DMS53 treated with DMSO at 0.1 percent for 48 hours (cell line): ENCODE measurements at regions not wholly inside any gene's neighbourhood (a gene's known extent, or its start where the extent isn't known, plus 50 kb on each side); places are given as distances from the start of the nearest gene placed in this dataset.

ENCODE experiments used
- DNase-seq: peaks from one replicate; lab custom pipeline; 2025; ENCODE audit not compliant: unreplicated experiment; lab: John Stamatoyannopoulos, UW

- no peak for DNase-seq
Measured at GRCh38 chr7:46522354-46522906, 601.4 kb upstream of the IGFBP3 start.

GRCh38 chr7:46518713-46519112 lies 597.6 kb upstream of the IGFBP3 start:
- DNase-seq, result no peak

DNA sequence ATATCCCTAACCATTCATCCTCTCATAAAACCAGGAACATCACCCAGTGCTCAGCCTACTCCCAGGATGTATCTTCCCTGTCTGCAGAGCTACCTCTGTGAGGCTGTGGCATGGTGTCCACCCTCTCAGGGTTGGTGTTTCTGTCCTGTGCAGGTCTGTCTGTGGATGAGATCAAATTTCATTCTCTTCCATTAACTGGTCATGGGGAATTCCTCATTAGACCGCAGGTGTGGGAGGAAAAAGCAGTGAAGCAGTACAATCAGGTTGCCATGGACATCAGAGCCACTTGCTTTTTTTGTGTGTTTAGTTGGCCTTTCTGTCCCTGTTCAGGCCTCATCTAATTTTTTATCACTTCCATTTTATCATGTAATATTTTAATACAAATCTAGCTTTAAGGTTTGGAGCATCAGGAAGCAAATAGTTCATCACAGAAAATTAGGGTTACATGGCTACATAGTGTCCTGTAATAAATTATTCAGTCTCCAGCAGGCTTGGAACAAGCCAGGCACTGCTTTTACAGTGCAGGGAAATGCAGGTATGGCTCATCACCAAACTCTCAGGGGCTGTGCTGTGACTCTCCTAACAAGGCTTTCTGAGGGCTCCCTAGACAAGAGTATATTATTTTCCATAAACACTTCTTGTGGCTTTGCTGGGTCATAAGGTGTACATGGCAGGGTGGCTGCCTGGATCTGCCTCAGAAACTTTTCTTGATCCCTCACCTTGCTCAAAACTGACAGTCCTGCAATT lies 594.9 kb upstream of the IGFBP3 start:
- DNase-seq, result peak; percentile 88

- DNase-seq, result no peak
Measured at GRCh38 chr7:46513447-46513848, 592.4 kb upstream of the IGFBP3 start.

DNA sequence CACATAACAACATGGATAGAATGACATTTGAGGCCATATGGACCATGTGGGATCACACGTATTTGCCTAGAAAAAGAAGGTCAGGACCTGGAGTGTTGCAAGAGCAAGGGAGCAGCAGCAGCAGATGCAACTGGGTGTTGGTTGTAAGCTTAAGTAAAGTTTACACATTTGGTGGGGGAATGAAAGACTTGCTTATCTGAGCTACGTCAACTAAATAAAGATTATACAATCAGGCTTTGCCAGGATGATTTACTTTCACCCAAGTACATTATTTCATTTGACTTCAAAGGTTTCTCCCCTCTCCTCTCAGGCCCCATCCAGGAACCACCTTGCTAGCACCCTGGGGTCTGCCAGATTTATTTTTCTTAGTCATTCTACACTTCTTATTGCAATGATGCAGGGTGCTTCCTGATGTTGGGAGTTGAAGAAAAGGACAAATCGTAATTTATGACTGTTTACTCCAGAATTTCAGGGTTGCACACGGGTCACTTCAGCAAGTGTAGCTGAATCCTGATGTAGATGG lies 591.9 kb upstream of the IGFBP3 start:
- DNase-seq, result no peak

DNA sequence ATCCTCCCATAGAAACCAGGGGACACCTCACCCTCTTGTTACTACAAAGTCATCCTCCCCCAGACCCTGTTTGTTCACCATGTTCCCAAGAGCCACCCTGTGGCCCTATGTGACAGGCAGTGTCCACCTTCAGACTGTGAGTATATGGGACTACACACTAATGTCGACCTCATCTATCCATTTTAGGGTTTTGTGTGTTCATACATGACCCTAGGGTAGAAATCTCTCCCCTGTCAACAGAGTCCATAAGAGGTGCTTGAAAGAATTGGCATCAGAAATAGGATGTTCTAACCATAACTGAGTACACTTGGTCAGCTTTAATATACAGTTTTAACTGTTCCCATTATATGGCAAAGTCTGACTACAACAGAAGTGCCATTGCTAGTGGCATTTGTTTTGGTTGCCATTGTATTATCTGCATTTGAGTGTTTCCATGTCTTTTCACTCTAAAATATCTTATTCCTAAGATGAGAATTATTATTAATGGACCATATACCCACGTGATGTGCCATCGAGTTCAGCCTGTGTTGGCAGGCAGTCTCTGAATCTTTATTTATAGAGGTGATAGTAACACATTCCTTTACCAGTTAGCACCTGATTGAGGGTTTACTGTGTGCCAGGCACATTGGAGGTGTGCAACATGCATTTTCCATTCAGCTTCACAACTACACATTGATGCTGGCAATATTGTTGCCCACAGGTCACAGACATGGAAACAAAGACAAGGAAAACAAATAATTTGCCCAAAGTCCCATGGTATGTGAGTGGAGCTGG lies 590.6 kb upstream of the IGFBP3 start:
- DNase-seq, result no peak

GRCh38 chr7:46508583-46508982 lies 587.5 kb upstream of the IGFBP3 start:
- no peak for DNase-seq

- DNase-seq, result no peak
Measured at GRCh38 chr7:46507560-46507959, 586.5 kb upstream of the IGFBP3 start.

GRCh38 chr7:46494441-46494840 lies 573.4 kb upstream of the IGFBP3 start:
- DNase-seq, result no peak

- no peak for DNase-seq
Measured at GRCh38 chr7:46494028-46494427, 573.0 kb upstream of the IGFBP3 start.

GRCh38 chr7:46493196-46493595 lies 572.1 kb upstream of the IGFBP3 start:
- DNase-seq, result no peak

GRCh38 chr7:46492466-46492865 lies 571.4 kb upstream of the IGFBP3 start:
- DNase-seq, result no peak

DNA sequence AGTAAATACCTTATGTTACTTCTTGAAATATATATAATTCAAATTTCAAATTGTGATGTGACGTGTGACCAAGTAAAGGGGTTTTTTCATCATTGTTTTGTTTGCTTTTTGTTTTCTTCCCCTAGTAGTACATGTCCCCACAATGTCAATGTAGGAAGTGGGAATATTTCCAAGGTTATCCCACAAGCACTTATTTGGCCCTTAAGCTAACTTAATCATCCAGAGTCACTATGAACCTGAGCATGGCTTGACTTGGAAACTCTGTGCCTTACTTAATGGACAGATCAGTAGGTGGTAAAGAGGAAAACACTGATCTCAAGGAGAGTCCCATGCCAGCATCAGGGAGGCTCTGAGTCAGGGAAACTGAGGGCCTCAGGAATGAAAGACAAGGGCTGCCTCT lies 569.3 kb upstream of the IGFBP3 start:
- no peak for DNase-seq

DNA sequence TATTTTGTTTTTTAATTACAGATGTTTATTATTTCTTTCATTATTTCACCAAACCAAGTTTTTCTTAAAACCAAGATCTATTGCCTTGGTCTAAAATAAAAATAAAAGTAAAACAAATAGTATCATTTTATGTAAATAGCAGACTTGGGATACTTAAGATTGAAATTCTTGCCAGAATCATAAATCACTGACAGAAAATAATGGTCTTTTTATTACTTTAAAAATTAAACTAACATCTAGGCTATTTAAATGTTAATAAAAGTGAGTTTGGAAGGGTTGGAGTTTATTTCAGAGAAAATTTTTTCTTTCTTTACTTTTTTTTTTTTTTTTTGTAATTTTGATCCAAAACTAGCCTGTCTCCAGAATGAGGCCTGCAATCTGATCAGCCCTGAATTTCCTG lies 568.0 kb upstream of the IGFBP3 start:
- no peak for DNase-seq

GRCh38 chr7:46488607-46489006 lies 567.5 kb upstream of the IGFBP3 start:
- DNase-seq, result no peak

DNA sequence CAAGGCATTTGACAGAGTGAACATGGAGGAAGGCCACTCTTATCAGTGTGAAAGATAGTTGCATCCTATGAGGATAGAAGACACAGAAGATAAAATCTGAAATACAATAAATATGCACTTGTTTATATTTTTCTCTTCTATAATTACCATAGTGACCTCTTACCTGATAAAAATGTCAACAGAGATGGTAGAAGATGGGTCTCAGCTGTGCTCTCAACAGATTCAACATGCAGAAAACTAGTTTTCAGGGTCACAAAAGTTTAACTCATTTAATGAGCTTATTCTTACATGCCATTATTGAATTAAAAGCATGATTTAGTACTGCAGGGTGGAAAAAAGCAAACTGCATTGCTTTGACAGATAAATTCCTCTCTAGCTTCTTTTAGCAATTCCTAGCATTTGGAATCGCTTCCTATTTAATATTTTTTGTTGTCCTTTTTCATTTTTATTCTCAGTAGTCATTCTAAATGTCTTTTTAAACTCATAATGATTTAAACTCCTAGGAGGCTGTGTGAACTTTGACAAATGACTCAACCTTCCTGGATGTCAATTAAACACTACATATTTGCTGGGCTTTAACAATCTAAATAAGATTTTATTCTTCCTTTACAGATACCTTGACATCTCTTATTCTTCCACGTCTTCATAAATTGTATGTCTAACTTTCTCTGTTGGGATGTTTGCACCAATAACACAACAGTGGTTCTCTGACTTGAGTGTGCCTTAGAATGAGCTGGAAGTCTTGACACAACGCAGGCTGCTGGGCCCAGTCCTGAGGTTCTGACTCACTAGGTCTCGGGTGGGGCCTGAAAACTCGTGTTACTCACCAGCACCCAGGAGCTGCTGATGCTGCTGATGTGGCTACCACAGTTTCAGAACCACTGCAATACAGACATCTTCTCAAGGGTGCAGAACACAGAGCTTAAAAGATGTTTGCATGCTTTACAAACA lies 565.5 kb upstream of the IGFBP3 start:
- no peak for DNase-seq

DNA sequence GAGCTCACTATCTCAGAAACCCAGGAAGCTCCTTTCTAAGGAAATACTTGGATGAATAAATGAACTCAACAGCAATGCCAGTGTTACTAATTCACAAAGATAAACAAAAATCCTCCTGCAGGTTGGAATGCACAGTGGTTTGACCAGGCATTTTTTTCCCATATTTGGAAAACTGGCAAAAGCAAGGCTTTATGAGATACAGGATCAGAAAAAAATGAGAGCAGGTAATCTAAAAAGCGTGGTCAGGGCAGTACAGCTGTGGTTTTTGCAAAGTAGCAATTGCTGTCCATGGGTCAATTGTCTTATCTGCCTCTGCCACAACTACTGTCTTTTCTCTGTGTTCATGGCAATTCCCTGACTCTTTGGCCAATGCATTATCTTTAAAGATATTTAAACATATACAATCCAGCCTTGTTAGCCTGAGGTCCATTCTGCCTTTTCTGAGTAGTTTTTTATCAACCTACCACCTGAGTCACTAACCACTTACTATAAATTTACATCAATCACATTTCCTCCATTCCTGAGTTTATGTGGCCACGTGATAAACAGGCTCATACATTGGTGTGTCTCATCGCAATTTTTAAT lies 564.5 kb upstream of the IGFBP3 start:
- no peak for DNase-seq

DNA sequence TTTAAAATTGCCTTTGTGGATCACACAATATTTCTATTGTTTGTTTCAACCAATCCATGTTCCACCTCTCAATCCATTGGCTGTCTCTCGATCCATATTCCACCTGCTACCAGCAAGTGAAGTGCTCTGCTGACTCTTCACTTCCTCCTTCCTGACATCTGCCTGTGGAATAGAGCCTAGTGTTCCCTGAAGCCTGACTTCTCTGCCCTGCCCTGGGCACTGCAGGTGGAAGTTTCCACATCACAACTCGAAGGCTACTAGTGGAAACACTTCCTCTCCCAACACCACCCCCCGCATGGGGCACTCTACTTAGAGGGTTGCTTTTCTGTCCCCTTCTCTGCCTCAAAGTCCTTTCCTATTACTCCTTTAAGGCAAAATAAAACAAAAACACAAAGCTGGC lies 563.8 kb upstream of the IGFBP3 start:
- no peak for DNase-seq

DNA sequence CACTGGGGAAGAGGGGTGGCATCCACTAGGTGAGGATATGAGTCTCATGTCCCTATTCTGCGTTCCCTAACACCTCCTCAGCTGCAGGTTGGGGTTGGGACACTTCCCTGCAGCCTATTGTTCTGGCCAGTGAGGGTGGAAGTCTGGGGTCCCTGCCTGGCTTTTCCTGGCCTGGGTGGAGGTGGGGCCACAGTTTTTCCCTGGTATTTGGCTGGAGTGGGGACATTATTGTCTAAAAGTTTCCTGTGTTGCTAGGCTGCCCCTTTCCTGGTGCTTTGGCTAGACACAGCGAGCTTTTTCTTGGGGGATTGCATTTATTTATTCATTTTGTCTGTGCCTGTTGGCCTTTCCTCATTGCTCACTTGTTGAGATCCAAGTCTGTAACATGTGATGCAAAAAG lies 559.5 kb upstream of the IGFBP3 start:
- DNase-seq, result no peak

GRCh38 chr7:46479680-46480079 lies 558.6 kb upstream of the IGFBP3 start:
- no peak for DNase-seq

- no peak for DNase-seq
Measured at GRCh38 chr7:46478046-46478445, 557.0 kb upstream of the IGFBP3 start.
